DOHH2 (cell line): ENCODE measurements at regions not wholly inside any gene's neighbourhood (a gene's known extent, or its start where the extent isn't known, plus 50 kb on each side); places are given as distances from the start of the nearest gene placed in this dataset.

Experiments used
- CTCF ChIP-seq: fragments of 200-600 bp; sonication (generic); IDR thresholded peaks from one replicate; pipeline ENCODE4 v1.5.1; 2014; ENCODE audit warnings: antibody characterized with exemption, mild to moderate bottlenecking, low read depth, low read length; ENCODE audit not compliant: poor library complexity, severe bottlenecking
- EZH2phosphoT487 ChIP-seq: fragments of 200-600 bp; sonication (generic); IDR thresholded peaks from 2 replicates; pipeline ENCODE4 v1.6.1; 2017; ENCODE audit warnings: borderline replicate concordance, mild to moderate bottlenecking, antibody characterized with exemption, low read length, moderate library complexity, mixed read lengths

- TF ChIP-seq CTCF: no peak
- no peak for TF ChIP-seq EZH2phosphoT487
Measured at GRCh38 chr11:103671143-103671651, 365.2 kb upstream of the DDI1 start.
